LNCAP (cell line): ENCODE measurements at regions not wholly inside any gene's neighbourhood (a gene's known extent, or its start where the extent isn't known, plus 50 kb on each side); places are given as distances from the start of the nearest gene placed in this dataset.

Source experiments
- TF ChIP-seq, protein P1 (sequence below): fragments of 450-650 bp; IDR thresholded peaks from 2 replicates; pipeline ENCODE4 v1.5.1; 2017; ENCODE audit warnings: mild to moderate bottlenecking

DNA sequence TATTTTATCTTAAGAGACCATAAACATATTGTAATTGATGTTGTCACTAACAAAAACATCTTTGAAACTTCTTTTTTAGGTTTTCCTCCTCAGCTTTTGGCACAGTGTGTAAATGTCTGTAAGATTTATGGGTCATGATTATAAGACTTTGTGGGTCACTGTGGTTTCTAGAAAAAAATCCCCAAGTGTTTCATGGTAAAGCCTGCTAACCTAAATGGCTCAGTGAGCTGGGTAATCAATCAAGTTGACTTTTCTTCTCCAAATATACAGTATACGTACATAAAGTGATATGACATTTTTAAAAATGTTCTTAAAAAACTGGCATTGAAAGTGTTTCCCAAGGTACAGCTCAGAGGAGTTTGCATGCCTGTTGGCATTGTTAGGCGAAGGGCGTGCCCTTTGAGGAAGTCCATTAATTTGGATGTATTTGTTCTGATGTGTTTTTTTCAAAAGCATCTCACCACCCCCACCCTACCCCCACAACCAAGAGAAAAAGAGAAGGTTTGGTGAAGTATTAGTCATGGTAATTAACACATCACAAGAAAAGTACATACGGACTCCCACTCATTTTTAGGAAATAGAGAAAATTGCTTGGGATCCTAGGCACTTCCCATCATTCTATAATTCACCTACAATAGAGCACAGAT, 385.4 kb upstream of the LRRC3B start:
- TF ChIP-seq, protein P1, sequence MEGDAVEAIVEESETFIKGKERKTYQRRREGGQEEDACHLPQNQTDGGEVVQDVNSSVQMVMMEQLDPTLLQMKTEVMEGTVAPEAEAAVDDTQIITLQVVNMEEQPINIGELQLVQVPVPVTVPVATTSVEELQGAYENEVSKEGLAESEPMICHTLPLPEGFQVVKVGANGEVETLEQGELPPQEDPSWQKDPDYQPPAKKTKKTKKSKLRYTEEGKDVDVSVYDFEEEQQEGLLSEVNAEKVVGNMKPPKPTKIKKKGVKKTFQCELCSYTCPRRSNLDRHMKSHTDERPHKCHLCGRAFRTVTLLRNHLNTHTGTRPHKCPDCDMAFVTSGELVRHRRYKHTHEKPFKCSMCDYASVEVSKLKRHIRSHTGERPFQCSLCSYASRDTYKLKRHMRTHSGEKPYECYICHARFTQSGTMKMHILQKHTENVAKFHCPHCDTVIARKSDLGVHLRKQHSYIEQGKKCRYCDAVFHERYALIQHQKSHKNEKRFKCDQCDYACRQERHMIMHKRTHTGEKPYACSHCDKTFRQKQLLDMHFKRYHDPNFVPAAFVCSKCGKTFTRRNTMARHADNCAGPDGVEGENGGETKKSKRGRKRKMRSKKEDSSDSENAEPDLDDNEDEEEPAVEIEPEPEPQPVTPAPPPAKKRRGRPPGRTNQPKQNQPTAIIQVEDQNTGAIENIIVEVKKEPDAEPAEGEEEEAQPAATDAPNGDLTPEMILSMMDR = no peak

DNA sequence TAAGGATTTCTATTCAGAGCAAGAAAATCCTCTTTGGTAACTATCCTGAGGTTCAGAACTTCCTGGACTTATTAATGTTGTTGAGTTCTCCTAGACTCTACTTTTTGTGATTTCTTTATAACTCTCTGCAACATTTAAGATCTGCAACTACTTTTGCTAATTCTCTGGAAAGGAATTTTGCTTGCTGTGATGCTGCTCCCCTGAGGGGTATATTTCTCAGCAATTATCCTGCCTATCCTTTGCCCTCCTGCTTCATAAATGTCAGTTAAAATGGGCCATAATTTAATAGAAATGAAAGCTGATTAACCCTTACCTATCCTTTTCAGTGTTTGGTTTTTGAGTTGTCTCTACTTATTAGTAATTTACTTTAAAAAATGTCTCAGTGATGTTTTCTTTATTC, 377.3 kb upstream of the LRRC3B start:
- TF ChIP-seq, protein P1 = no peak

DNA sequence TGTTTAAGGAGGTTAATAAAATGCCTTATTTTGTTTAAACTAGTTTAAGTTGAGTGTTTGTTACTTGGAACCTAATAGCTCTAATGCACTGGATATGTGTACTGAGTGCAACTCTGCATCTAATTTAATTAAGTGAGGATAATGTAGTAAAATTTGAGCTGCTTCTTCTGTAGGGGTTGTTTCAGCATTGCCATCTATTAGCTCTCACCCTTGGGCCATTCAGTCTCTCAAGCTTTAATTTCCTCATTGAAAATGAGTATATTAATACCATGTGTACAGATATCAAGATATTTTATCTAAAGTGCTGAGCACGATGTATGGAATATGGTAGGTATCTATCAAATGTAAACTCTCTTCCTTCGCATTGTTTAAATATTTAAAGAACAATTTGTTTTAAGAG, 375.7 kb upstream of the LRRC3B start:
- TF ChIP-seq, protein P1 = no peak

DNA sequence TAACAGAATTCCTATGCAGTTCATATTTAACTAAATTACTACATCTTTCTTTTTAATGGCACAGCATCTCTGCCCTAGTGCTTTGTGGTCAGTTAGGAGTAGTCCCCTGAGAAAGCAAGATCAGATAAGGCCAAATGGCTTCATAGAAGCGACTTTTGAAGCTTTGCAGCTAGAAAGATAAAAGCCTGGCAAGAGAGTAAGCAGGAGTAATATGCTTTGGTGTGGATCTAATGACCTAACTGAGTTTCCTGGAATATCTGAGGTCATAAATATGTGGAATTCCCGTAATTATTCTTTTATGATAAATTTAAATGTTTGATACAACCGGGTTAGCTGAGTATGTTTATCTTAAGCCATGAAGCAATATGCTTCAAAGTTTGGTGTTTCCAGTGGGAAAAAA, 374.9 kb upstream of the LRRC3B start:
- TF ChIP-seq, protein P1 = no peak

DNA sequence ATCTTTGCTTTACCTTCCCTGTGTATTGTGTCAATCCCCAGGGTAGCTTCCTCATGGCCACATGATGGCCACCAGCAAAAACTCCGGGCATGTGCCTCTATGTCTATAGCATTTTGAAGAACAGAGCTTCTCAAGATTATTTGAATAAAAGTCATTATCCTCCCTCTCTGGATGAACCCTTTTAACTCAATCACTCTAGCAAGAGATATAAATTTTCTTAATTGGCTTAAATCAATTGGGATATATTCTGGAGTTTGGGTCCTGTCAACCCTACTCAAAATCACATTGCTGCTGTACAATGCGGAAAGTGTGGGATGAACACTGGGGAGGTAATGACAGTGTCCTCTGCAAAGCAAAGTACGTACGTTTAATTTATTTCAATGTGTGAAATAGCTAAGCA, 370.6 kb upstream of the LRRC3B start:
- TF ChIP-seq, protein P1 = no peak

- TF ChIP-seq, protein P1 = no peak
Observed at GRCh38 chr3:26256224-26256623, 366.3 kb upstream of the LRRC3B start.

DNA sequence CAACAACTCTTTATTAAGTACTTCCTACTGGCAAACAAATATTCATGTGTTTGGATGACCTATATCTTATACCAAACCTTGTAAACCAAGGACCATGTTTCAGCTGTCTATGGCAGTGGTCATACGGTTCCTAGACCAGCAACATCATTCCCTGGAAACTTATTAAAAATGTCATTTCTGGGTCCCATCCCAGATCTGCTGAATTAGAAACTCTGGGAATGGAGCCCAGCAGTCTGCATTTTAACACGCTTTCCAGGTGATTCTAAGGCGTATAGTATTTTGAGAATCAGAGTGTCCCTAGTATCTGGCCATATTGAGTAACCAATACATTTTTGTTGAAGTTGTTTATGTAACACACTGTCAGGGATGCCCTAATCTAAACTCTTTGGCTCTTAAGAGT, 363.4 kb upstream of the LRRC3B start:
- TF ChIP-seq, protein P1 = no peak

DNA sequence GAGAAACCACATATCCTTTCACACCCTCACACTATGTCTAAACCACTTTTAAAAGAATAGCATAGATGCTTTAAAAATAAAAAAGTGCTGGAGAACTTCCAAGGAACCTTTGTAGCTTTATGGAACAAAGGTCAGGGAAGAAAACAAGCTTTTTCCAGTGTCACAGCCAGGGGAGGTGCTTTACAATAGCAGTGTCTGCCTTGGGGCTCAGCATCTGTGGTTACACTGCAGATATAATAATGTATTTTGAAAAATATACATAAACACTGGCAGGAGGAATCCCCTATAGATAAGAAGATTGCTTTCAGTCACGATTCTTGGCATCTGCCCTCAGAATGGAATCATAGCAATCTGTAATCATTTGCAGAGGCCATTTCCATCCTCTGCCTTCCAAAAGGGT, 362.4 kb upstream of the LRRC3B start:
- TF ChIP-seq, protein P1 = no peak
